AG04450 (cell line): ENCODE measurements at regions not wholly inside any gene's neighbourhood (a gene's known extent, or its start where the extent isn't known, plus 50 kb on each side); places are given as distances from the start of the nearest gene placed in this dataset.

Source experiments
- CTCF ChIA-PET: fragments of 300-600, 350-600 bp; formaldehyde crosslinking; extraction: SDS; loops from one replicate; lab custom pipeline; 2022; ENCODE audit warnings: antibody characterized with exemption, inconsistent platforms; lab: Charles Lee
- POLR2A ChIA-PET: fragments of 350-600 bp; formaldehyde crosslinking; extraction: SDS; loops from one replicate; lab custom pipeline; 2021; ENCODE audit warnings: antibody characterized with exemption, inconsistent platforms; lab: Yijun Ruan, JAX
- DNase-seq: peaks from one replicate; pipeline ENCODE4 v3.0.0-alpha.2; 2011; ENCODE audit warnings: low read depth, low spot score
- H3K27ac ChIP-seq: one replicate; pipeline ENCODE4 v1.5.1; 2012; ENCODE audit warnings: low read depth, low read length, control low read depth
- H3K27me3 ChIP-seq: one replicate; pipeline ENCODE4 v1.6.0; 2012; ENCODE audit warnings: low read length; ENCODE audit not compliant: control insufficient read depth, insufficient read depth
- H3K4me3 ChIP-seq: 2 replicates; pipeline ENCODE4 v1.5.1; 2011; ENCODE audit warnings: mild to moderate bottlenecking, low read depth, low read length, control low read depth
- H3K9me3 ChIP-seq: 2 replicates; pipeline ENCODE4 v1.5.1; 2012; ENCODE audit warnings: low read length; ENCODE audit not compliant: control insufficient read depth, insufficient read depth
- CTCF ChIP-seq: IDR thresholded peaks from 2 replicates; pipeline ENCODE4 v1.5.1; 2011; ENCODE audit warnings: low read depth, low read length, control low read depth, inconsistent platforms

GRCh38 chr18:72342933-72343332 is 201.2 kb downstream of the CBLN2 start:
- Histone ChIP-seq H3K9me3 (no peaks in the 10 kb centered on the region), H3K27ac (no peak overlapping the region), H3K27me3 (no peaks in the 10 kb centered on the region), H3K4me3 (no peak overlapping the region)
- no peak for TF ChIP-seq CTCF
- CTCF ChIA-PET, result no interaction called here
- no peak for DNase-seq
- POLR2A ChIA-PET, result no interaction called here

DNA sequence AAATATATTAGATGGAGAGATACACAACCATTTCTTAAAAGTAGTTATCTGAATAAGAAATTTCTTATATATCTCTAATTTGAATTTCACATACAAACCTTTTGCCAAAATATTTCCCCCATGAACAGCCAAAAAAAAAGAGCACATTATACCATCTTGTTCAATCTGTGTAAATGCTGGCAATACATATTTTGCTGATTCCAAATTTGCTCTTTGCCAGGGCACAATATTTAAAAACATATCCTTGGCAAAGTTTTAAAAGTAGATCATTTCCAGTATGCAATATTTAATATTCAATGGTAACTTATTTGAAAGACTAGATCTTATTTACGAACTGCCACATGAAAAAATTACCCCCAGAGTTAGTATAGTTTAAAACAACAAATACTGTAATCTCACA is 204.2 kb downstream of the CBLN2 start:
- CTCF ChIA-PET, result no interaction called here
- Histone ChIP-seq H3K9me3 (no peaks in the 10 kb centered on the region), H3K27me3 (no peaks in the 10 kb centered on the region), H3K4me3 (no peak overlapping the region), H3K27ac (no peak overlapping the region)
- POLR2A ChIA-PET, result no interaction called here
- no peak for DNase-seq
- no peak for TF ChIP-seq CTCF

DNA sequence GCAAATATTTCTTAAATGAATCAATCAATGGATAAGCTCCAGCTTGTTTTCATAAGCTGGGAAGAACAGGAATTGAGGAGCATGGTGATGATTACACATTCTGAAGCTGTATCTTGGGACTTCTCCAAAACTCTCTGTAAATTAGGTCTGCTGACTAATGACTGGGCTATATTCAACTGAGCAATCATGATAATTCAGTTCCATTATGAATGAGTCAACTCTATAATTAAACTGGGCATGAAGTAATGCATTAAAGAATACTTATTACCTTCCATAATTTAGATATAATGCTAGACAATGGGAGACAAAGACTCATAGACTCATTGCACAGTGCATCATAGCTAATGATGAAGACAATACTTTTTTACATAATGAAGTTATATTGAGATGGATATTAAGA is 207.4 kb downstream of the CBLN2 start:
- TF ChIP-seq CTCF, result no peak
- no peak overlapping the region for H3K4me3 ChIP-seq
- H3K27ac ChIP-seq, result no peak overlapping the region
- ChIA-PET POLR2A (no interaction called here), CTCF (no interaction called here)
- no peak for DNase-seq
- no peaks in the 10 kb centered on the region for H3K9me3 ChIP-seq
- no peaks in the 10 kb centered on the region for H3K27me3 ChIP-seq

- no peak for DNase-seq
- Histone ChIP-seq H3K27ac (no peak overlapping the region), H3K9me3 (peaks cover under 1% of the 10 kb centered on the region; the same call in 1 of the 2 replicates), H3K27me3 (no peaks in the 10 kb centered on the region), H3K4me3 (no peak overlapping the region)
- ChIA-PET POLR2A (no interaction called here), CTCF (no interaction called here)
- TF ChIP-seq CTCF, result no peak
Observed at GRCh38 chr18:72329533-72329932, 214.6 kb downstream of the CBLN2 start.

DNA sequence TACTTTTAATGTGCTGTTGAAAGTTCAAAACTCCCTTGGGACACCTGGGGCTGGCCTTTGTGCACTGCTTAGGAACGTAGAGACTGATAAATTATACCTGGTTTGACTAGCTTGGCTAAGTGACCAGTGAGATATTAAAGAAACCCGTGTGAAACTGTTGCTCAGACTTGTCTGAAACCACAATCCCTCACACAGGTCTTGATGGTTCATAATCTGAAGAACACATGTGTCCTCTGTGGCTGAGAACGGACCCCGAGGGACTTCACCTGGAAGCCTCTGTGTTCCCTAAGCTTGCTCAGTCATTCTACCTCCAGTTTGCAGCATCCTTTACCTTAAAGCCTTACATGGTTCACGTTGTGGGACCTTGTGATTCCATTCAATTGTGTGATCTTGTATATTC is 218.8 kb downstream of the CBLN2 start:
- POLR2A ChIA-PET, result no interaction called here

More for the DNA sequence above, 218.8 kb downstream of the CBLN2 start:
- CTCF ChIA-PET, result no interaction called here
- DNase-seq, result no peak
- Histone ChIP-seq H3K27me3 (no peaks in the 10 kb centered on the region), H3K27ac (no peak overlapping the region), H3K9me3 (peaks cover 3% of the 10 kb centered on the region; the same call in 1 of the 2 replicates), H3K4me3 (no peak overlapping the region)
- TF ChIP-seq CTCF, result no peak
